ENCODE measurements at regions not wholly inside any gene's neighbourhood (a gene's known extent, or its start where the extent isn't known, plus 50 kb on each side); places are given as distances from the start of the nearest gene placed in this dataset.

GRCh38 chr17:53033297-53033696 is 789.4 kb upstream of the KIF2B start:
- TF ChIP-seq, protein P1, sequence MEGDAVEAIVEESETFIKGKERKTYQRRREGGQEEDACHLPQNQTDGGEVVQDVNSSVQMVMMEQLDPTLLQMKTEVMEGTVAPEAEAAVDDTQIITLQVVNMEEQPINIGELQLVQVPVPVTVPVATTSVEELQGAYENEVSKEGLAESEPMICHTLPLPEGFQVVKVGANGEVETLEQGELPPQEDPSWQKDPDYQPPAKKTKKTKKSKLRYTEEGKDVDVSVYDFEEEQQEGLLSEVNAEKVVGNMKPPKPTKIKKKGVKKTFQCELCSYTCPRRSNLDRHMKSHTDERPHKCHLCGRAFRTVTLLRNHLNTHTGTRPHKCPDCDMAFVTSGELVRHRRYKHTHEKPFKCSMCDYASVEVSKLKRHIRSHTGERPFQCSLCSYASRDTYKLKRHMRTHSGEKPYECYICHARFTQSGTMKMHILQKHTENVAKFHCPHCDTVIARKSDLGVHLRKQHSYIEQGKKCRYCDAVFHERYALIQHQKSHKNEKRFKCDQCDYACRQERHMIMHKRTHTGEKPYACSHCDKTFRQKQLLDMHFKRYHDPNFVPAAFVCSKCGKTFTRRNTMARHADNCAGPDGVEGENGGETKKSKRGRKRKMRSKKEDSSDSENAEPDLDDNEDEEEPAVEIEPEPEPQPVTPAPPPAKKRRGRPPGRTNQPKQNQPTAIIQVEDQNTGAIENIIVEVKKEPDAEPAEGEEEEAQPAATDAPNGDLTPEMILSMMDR (IDR thresholded peaks at IDR 0.05; ENCODE audit: insufficient read depth, low read depth, low read length) = no peak
- TF ChIP-seq EZH2 (IDR thresholded peaks at IDR 0.05; ENCODE audit: insufficient read depth, low read length) = no peak

All from astrocyte (in vitro differentiated cells and primary cell).